UCSD-AML1 (cell line): ENCODE measurements at regions not wholly inside any gene's neighbourhood (a gene's known extent, or its start where the extent isn't known, plus 50 kb on each side); places are given as distances from the start of the nearest gene placed in this dataset.
"Not testable (repeated sequence)": the region's sequence is repeated elsewhere in the genome, so short reads cannot be mapped to it uniquely, and the experiment has no call there.

Experiments used
- DNase-seq: peaks from one replicate; lab custom pipeline; 2025; ENCODE audit not compliant: unreplicated experiment; lab: John Stamatoyannopoulos, UW

- no peak for DNase-seq
Measured at GRCh38 chrX:16067886-16068515, 55.4 kb upstream of the GRPR start.

- DNase-seq = no peak
Measured at GRCh38 chrX:16063921-16064320, 59.4 kb upstream of the GRPR start.

DNA sequence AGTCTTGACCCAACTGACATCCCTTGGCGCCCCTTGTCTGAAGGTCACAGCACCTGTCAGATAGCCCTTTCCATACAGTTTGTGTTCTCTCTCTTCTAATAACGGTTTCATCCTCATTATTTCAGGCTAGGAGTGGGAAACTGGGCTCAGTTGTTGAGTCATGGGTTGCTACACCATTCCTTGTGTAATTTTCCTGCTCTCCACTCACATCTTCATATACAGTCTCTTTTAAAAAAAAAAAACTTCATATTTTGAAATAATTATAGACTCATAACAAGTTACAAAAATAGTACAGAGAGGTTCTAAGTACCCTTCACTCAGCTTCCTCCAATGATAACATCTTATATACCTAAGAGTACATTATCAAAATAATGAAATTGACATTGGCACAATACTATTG is 60.2 kb upstream of the GRPR start:
- DNase-seq = no peak

GRCh38 chrX:16061296-16061695 is 62.1 kb upstream of the GRPR start:
- no peak for DNase-seq

DNA sequence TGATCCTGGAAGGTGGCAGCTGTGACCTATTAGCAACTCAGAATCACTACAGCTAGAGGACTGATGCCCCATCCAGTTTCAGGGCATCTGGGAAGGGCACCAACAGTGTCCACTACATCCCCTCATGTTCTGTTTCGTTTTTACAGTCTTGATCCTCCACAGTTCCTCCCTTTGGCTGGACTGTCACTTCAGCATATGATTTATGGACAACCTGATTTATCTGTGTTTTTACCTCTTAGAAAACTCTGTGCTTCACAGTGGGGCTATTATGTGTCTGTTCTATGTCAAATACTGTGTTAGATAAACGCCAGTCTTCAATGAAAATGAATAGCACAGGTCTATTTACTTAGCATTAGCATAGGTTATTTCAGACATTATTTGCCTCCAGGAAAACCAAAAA is 63.1 kb upstream of the GRPR start:
- DNase-seq = no peak

DNA sequence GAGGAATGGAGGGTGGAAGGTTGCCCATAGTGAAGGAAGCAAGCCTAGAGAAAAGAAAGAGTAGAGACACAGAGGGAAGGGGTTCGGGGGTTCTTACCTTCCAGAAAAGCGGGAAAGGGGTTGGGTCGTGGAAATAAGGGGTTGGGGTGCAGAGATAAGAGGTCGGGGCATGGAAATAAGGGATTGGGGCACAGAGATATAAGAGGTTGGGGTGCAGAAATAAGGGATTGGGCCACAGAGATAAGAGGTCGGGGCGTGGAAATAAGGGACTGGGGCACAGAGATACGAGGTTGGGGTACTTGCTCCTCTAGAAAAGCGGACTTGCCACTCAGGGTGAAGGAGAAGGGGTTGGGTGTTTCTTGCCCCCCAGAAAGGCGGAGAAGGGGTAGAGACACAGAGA is 74.2 kb upstream of the GRPR start:
- not testable (repeated sequence) for DNase-seq

DNA sequence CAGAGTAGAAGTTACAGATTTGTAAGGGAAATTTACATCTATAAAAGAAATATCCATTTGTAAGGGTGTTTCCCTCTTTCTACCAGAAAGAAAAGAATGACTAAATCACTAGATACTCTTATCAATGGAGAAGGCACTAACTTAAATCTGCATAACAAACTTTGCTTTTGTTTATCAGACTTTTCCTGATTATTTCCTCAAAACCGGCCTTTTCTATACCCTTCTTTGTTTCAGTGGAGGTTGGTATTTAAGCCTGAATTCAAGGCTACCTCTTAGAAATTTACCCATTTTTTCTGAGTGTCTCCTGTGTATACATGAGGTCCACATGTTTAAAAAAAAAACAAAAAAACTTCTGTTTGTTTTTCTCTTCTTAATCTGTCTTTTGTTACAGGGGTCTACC is 80.4 kb upstream of the GRPR start:
- DNase-seq = no peak

DNA sequence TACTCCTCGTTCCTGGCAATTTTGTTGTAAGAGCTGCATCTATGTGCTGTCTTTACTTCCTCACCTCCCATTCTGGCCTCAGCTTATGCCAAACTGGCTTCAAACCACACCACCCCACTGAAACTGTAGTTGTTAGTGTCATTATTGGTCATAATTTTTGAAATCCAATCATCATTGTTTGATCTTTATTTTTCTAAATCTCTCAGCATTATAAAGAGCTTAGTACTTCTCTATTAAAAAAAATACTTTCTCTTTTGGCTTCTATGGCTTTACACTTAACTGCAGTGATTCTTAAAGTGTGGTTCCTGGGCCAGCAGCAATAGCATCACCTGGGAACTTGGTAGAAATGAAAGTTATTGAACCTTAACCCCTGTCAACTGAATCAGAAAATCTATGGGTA is 83.5 kb upstream of the GRPR start:
- DNase-seq = no peak

DNA sequence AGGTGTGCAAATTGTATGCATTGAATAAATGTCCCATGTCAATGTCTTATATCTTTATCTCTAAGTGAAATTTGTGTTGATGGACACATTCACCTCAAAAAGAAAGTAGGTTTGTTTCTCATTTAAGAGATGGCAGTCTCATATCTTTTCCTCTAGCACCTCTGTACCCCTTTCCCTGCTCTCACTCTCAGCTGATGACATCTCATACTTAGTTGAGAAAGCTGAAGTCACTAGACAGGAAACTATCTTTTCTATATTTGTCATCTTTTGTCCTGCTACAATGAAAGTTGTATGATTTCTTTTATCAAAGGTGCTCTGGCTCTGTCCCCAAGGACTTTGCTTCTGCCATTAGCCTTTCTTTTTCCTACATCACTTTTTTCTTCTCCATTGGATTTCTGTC is 84.0 kb upstream of the GRPR start:
- no peak for DNase-seq

- DNase-seq = no peak
Measured at GRCh38 chrX:16033331-16033730, 90.0 kb upstream of the GRPR start.

GRCh38 chrX:16028576-16028975 is 94.8 kb upstream of the GRPR start:
- no peak for DNase-seq

DNA sequence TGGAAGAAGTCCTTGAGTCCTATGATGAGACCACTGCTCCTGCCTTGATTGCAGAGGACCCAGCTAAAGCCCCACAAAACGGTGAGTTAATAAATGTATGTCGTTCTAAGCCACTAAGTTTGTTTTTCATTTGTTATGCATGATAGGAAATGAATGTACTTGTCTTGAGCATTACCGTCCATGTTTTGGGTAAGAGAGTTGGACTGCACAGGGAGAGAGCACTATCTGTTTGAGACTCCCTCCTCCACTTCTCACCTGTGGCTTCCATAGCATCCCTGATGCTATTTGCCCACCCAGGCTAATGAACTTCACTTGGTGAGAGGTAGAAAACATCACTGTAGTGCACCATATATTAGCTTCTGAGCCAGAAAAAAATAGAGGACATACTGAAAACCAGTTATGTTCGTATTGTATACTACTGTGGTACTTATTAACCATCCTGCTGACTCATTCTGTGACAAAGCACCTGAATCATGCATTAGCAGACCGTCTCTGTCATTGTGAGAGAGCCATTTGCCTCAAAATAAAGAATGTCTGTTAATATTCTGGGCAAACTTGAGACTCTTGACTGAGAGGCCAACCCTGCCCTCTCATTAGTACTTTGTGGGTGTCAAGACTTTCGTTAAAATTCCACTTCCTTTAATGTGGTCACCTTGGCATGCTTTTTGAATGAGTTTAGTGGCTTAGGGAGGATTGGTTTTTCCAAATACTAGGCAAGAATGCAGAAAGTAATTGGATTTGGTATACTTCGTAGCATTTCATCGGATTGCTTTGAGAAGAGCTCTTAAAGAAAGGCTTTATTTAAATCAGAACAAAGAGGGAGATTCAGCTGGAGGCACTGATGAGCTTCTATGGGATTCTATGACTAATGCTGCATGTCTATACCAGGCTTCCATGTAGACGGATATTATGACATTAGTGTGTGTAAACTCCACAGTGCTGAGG is 99.3 kb upstream of the GRPR start:
- no peak for DNase-seq

- no peak for DNase-seq
Measured at GRCh38 chrX:16022580-16023200, 100.7 kb upstream of the GRPR start.

DNA sequence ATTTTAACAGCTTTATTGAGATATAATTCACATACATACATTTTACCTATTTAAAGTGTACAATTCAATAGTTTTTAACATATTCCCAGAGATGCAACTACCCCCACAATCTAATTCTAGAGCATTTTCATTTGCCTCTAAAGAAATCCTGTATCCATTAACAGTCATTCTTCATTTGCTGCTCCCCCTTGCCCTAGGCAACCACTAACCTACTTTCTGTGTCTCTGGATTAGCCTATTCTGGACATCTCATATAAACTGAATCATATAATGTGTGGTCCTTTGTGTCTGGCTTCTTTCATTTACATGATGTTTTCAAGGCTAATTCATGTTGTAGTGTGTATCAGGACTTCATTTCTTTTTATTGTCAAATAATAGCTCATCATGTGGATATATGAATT is 105.1 kb upstream of the GRPR start:
- no peak for DNase-seq

GRCh38 chrX:16014171-16014570 is 109.2 kb upstream of the GRPR start:
- no peak for DNase-seq

DNA sequence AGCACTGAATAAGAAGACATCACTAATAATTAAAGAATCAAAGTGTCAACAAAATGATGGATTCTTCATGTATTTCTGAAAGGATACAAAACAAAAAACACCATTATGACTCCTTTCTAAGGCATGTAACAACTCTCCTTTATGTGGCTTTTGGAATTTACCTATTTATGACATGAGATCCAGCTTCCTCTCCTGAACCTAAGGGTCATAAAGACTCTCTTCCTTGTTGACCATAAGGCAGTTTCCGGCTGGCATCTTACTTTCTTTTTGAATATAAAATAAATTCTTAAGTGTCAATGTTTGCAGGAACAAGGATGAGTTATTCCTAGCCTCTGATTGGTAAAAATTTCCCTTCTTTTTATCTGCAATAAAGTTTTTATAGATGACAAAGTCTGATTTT is 111.1 kb upstream of the GRPR start:
- no peak for DNase-seq

DNA sequence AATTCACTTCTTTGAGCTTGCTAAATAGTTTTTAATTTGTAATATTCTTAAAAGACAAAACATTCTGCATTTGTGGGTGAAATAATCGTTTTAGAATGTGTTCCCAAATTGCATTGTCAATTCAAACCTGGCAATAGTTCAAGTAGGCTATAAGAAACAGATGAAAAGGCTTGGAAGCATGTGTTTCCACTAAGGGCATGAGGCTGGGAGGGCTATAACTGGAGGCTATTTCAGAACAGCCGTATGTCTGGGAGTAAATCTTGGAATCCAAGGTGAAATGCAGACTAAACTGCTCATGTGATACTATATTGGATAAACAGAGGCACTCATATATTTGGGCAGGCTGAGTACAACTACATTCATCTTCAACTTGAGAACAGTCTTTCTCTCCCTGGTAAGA is 117.4 kb upstream of the GRPR start:
- no peak for DNase-seq

GRCh38 chrX:16002185-16002584 is 121.2 kb upstream of the GRPR start:
- DNase-seq = no peak

DNA sequence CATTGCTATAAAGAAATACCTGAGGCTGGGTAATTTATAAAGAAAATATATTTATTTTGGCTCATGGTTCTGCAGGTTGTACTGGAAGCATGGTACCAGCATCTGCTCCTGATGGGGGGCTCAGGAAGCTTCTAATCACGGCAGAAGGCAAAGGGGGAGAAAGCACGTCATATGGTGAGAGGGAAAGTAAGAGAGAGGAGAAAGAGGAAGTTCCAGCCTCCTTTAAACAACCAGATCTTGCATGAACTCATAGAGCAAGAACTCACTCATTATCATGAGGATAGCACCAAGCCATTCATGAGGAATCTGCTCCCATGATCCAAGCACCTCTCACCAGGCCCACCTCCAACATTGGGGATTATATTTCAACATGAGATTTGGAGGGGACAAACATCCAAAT is 125.0 kb upstream of the GRPR start:
- DNase-seq = no peak

GRCh38 chrX:15989716-15990115 is 133.6 kb upstream of the GRPR start:
- DNase-seq = no peak

DNA sequence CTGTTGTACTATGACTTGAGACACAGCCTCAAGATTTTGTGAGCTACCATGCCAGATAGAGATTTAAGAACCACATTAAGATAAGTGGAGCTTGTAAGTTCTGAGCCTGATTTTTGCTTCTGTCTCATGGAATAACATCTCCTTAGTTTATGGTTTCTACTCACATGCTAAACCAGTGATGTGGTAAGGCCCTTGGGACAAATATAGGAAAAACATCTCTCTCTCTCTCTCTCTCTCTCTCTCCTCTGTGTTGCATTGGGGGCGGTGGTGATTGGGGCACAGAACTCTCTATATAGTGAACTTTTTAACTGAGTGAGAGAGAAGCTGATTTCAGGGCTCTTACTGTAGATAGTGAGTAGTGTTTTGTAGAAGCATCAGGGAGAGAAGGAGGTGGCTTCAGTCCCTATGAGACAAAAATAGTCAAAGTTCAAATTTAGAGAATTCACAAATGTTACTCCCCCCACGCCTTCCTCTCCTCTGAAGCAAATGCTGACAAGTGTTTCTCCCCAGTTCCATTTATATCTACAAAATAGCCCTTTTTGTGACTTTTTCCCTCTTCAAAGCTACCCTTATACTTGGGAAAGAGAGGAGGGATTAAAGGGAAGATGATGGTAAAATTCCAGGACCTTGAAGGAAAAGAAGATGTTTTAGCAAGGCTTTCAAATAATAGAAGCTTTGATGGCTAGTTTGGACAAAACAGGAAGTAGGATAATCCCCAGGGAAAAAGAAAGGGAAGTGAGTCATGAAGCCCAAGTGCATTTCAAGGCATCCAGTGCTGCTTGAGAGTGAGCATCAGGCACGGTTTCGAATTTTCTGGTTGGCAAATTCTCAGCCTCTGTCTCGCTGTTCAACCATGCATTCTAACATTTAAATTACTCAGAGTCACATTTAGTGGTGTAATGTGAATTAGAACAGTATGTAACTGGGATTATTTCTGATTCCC is 134.3 kb upstream of the AP1S2 start:
- DNase-seq = no peak
